Thoracic aorta (tissue), 2 donors: ENCODE measurements at regions not wholly inside any gene's neighbourhood (a gene's known extent, or its start where the extent isn't known, plus 50 kb on each side); places are given as distances from the start of the nearest gene placed in this dataset.

ENCODE experiments used
- ATAC-seq: fragments of 150-250 bp; one replicate; pipeline ENCODE4 v1.8.0; 2017; ENCODE audit warnings: low read depth; ENCODE audit not compliant: insufficient number of reproducible peaks, low FRiP score
- DNase-seq: peaks from one replicate; pipeline ENCODE4 v3.0.0-alpha.2; 2020; ENCODE audit warnings: low spot score
- H3K27ac ChIP-seq, 2 donors: fragments of 200-600 bp; sonication (generic); 1 replicate in 1 of 2; 2 replicates in 1 of 2; pipeline ENCODE4 v1.5.1; 2016; ENCODE audit warnings: mild to moderate bottlenecking in 2 of 2, moderate library complexity in 2 of 2
- H3K27me3 ChIP-seq: fragments of 200-600 bp; sonication (generic); replicated peaks from 2 replicates; pipeline ENCODE4 v1.6.0; 2016; ENCODE audit warnings: mild to moderate bottlenecking; ENCODE audit not compliant: insufficient read depth
- H3K36me3 ChIP-seq: fragments of 200-600 bp; sonication (generic); one replicate; pipeline ENCODE4 v1.5.1; 2016
- H3K4me1 ChIP-seq, 2 donors: fragments of 200-600 bp; sonication (generic); 1 replicate in 1 of 2; 2 replicates in 1 of 2; pipeline versions ENCODE4 v1.5.1 to v1.6.0; 2016; ENCODE audit warnings: low read depth in 2 of 2, mild to moderate bottlenecking in 1 of 2; ENCODE audit not compliant: control insufficient read depth in 1 of 2
- H3K4me3 ChIP-seq: fragments of 200-600 bp; sonication (generic); 2 replicates; pipeline ENCODE4 v1.5.1; 2016; ENCODE audit warnings: mild to moderate bottlenecking
- H3K9me3 ChIP-seq: fragments of 200-600 bp; sonication (generic); 2 replicates; pipeline ENCODE4 v1.5.1; 2016
- TF ChIP-seq, protein P1 (sequence below): fragments of 200-600 bp; sonication (generic); IDR thresholded peaks from one replicate; pipeline ENCODE4 v1.5.1; 2019; ENCODE audit warnings: antibody characterized with exemption

DNA sequence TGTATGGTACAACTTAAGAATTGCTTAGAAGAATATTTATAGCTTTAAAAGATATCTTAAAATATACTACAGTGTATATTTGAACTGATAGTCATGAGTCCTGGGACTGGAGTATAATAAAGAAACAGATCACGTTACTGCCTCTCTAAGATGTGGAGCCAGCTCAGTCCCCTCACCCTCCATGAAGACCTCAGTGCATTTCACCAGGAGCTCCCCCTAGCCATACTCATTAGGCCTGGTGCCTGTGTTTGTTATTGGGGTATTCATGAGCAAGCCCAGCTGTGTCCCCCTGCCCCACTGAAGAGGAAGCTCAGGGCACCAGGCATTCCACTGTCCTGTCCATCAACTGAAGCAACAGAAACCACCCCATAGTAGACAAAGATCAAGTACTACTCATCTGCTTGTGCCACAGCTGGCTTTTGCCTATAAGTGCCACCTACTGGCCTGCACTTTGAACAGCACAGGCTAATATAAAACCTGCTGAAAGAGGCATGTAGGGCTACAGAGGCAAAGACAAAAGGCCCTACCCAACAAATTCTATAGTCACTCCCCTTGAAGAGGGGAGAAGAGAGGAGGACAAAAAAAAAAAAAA lies 850.2 kb upstream of the NUDT12 start:
- Histone ChIP-seq H3K27ac (no peak overlapping the region), H3K9me3 (no peaks in the 10 kb centered on the region), H3K4me3 (no peak overlapping the region), H3K27me3 (no peaks in the 10 kb centered on the region), H3K36me3 (no peaks in the 10 kb centered on the region), H3K4me1 (no peaks in the 10 kb centered on the region)
- TF ChIP-seq, protein P1, sequence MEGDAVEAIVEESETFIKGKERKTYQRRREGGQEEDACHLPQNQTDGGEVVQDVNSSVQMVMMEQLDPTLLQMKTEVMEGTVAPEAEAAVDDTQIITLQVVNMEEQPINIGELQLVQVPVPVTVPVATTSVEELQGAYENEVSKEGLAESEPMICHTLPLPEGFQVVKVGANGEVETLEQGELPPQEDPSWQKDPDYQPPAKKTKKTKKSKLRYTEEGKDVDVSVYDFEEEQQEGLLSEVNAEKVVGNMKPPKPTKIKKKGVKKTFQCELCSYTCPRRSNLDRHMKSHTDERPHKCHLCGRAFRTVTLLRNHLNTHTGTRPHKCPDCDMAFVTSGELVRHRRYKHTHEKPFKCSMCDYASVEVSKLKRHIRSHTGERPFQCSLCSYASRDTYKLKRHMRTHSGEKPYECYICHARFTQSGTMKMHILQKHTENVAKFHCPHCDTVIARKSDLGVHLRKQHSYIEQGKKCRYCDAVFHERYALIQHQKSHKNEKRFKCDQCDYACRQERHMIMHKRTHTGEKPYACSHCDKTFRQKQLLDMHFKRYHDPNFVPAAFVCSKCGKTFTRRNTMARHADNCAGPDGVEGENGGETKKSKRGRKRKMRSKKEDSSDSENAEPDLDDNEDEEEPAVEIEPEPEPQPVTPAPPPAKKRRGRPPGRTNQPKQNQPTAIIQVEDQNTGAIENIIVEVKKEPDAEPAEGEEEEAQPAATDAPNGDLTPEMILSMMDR, result no peak
- ATAC-seq, result no peak
- no peak for DNase-seq

DNA sequence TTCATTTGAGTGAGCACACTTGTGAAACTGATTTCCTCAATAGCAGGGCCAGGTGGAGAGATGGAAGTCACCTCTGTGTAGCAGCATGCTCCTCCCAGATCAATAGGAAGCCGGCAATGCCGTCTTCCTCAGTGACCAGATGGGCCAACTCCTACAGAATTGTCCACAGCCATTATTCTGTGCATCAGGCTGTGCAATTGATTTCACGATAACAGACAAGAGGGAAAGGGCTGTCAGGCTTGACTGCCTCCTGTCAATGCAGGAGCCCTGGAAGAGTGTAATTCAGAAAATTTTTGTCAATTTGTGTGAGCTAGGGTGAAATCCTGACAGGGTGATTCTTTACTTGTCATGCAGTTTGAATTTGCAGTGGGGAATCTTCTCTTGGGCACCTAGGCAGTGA lies 838.4 kb upstream of the NUDT12 start:
- TF ChIP-seq, protein P1, result no peak
- Histone ChIP-seq H3K27ac (no peak overlapping the region), H3K27me3 (no peaks in the 10 kb centered on the region), H3K9me3 (no peaks in the 10 kb centered on the region), H3K36me3 (no peaks in the 10 kb centered on the region), H3K4me3 (no peak overlapping the region), H3K4me1 (no peaks in the 10 kb centered on the region)
- DNase-seq, result no peak
- no peak for ATAC-seq

DNA sequence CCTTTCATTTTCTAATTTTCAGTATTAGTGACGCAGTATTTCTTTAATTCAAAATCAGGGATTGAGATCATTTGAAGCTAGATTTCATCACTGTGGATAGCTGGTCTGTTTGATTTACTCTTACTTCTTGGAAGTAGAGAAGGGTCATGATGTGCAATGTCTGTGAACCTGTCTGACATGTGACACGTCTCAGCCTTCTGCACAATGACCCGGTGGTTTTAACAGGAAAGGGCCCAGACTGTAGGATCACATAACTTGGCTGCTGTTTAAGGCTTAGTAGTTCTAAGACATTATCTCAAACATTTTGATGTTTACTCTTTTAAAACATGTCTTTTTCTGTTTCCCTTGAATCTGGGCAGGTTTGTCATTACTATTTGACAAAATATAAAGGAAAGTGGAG lies 823.3 kb upstream of the NUDT12 start:
- H3K27me3 ChIP-seq, result no peaks in the 10 kb centered on the region
- no peaks in the 10 kb centered on the region for H3K36me3 ChIP-seq
- H3K4me3 ChIP-seq, result no peak overlapping the region
- no peaks in the 10 kb centered on the region for H3K4me1 ChIP-seq
- TF ChIP-seq, protein P1, result no peak
- no peaks in the 10 kb centered on the region for H3K9me3 ChIP-seq
- no peak for ATAC-seq
- DNase-seq, result no peak
- no peak overlapping the region for H3K27ac ChIP-seq

DNA sequence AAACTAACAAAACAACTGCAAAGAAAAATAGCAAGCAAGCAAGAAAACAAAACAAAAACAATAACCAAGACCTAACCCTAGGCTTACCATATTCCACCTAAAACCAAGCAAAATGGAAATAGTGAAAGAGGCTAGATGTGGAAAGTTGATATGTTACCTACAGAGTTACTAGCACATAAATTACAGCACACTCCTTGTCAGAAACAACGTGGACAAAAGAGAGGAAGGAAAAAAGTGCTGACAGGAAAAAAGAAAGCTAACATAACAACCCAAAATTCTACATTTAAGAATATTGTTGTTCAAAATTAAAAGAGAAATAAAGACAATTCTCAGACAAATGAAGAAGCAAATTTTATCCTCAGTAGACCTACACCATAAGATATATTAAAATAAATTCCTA lies 812.8 kb upstream of the NUDT12 start:
- Histone ChIP-seq H3K36me3 (no peaks in the 10 kb centered on the region), H3K4me1 (peaks cover 0 to 4% of the 10 kb centered on the region in 2 donors), H3K27ac (no peak overlapping the region), H3K27me3 (no peaks in the 10 kb centered on the region), H3K9me3 (no peaks in the 10 kb centered on the region), H3K4me3 (no peak overlapping the region)
- no peak for DNase-seq
- TF ChIP-seq, protein P1, result no peak
- no peak for ATAC-seq

DNA sequence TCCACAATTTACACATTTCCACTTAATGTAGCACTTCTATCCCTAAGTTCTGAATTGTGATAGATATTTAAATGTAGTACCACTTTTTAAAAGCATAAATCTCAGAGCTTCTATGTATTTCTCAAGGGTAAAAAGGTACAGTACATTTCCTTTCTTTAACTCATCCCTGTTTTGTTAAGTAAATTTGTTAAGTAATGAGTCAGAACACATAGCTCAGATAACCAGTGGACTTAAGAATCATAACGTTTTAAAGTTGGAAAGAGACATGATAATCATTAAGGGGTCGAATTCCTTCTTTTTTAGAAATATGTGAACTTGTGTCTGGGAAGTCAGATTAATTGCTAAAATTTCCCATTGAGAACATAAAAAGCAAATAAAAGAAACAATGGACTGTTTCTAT lies 810.2 kb upstream of the NUDT12 start:
- Histone ChIP-seq H3K4me1 (peaks cover 0 to 4% of the 10 kb centered on the region in 2 donors), H3K27me3 (no peaks in the 10 kb centered on the region), H3K27ac (no peak overlapping the region), H3K4me3 (no peak overlapping the region), H3K36me3 (no peaks in the 10 kb centered on the region), H3K9me3 (peaks cover 7% of the 10 kb centered on the region)
- TF ChIP-seq, protein P1, result no peak
- DNase-seq, result no peak
- no peak for ATAC-seq
